ACC112 (cell line): ENCODE measurements at regions not wholly inside any gene's neighbourhood (a gene's known extent, or its start where the extent isn't known, plus 50 kb on each side); places are given as distances from the start of the nearest gene placed in this dataset.

Source experiments
- H2AFZ ChIP-seq: fragments of 200-600 bp; sonication (generic); one replicate; pipeline ENCODE4 v1.6.0; 2017; ENCODE audit warnings: antibody characterized with exemption, low read length; ENCODE audit not compliant: unreplicated experiment
- H3K27ac ChIP-seq: fragments of 200-600 bp; sonication (generic); 2 replicates; pipeline ENCODE4 v1.5.1; 2014; ENCODE audit warnings: low read depth, mild to moderate bottlenecking, antibody characterized with exemption, low read length, moderate library complexity
- H3K27me3 ChIP-seq: fragments of 200-600 bp; sonication (generic); 2 replicates; pipeline ENCODE4 v1.6.1; 2014; ENCODE audit warnings: mild to moderate bottlenecking, antibody characterized with exemption, low read length, moderate library complexity, mixed read lengths; ENCODE audit not compliant: insufficient read depth
- H3K36me3 ChIP-seq: fragments of 200-600 bp; sonication (generic); 2 replicates; pipeline ENCODE4 v1.6.1; 2016; ENCODE audit warnings: mild to moderate bottlenecking, antibody characterized with exemption, low read length, moderate library complexity, mixed read lengths; ENCODE audit not compliant: insufficient read depth
- H3K4me1 ChIP-seq: fragments of 200-600 bp; sonication (generic); one replicate; pipeline ENCODE4 v1.6.1; 2016; ENCODE audit warnings: low read length, mixed read lengths; ENCODE audit not compliant: insufficient read depth, unreplicated experiment, control insufficient read depth
- H3K4me3 ChIP-seq: fragments of 200-600 bp; sonication (generic); 2 replicates; pipeline ENCODE4 v1.5.1; 2014; ENCODE audit warnings: mild to moderate bottlenecking, low read depth, low read length
- H3K79me2 ChIP-seq: fragments of 200-600 bp; sonication (generic); one replicate; pipeline ENCODE4 v1.6.0; 2016; ENCODE audit warnings: low read length; ENCODE audit not compliant: control insufficient read depth, unreplicated experiment, insufficient read depth

DNA sequence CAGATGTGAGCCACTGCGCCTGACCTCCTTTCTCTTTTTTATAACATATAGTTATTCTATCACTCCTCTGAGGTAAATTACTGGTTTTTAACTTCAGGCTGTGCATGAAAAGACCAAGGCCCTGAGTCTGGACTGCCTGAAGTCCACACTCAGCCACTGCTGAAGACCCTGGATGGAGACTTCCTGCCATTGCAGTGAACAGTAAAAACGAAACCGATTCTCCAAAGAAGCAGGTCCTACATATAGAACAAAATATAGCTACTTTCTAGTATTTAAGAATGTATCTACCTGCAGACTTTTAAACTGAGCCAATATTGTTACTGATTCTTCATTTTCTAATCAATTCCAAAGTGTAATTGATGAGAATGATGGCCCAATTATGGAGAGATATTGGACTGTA, 232.8 kb downstream of the CHRM3 start:
- no peaks in the 10 kb centered on the region for H3K27me3 ChIP-seq
- H3K79me2 ChIP-seq: no peaks in the 10 kb centered on the region
- no peaks in the 10 kb centered on the region for H3K4me1 ChIP-seq
- no peak overlapping the region for H3K4me3 ChIP-seq
- H3K36me3 ChIP-seq: no peaks in the 10 kb centered on the region
- no peak overlapping the region for H3K27ac ChIP-seq
- H2AFZ ChIP-seq: no peak overlapping the region

DNA sequence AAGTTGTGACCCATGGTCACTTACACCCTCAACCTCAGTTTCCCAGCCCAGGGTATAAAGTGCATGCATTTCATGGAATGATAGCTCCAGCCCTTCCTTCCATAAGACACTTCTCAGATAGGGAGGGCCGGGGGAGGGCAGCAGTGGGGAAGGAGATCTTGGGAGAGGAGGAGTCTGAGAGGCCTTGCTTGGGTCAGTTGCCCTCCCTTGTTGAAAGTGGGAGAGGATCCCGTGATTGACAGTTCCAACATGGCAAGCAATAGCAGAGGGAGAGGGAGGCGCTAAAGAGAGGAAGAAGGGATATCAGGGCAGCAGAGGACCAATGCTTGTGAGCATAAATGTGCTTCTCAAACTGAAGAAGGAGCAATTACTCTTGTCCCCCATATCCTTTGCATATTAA, 244.4 kb downstream of the CHRM3 start:
- Histone ChIP-seq H3K36me3 (no peaks in the 10 kb centered on the region), H3K27me3 (no peaks in the 10 kb centered on the region), H3K27ac (no peak overlapping the region), H2AFZ (no peak overlapping the region), H3K4me3 (no peak overlapping the region), H3K4me1 (no peaks in the 10 kb centered on the region), H3K79me2 (no peaks in the 10 kb centered on the region)

DNA sequence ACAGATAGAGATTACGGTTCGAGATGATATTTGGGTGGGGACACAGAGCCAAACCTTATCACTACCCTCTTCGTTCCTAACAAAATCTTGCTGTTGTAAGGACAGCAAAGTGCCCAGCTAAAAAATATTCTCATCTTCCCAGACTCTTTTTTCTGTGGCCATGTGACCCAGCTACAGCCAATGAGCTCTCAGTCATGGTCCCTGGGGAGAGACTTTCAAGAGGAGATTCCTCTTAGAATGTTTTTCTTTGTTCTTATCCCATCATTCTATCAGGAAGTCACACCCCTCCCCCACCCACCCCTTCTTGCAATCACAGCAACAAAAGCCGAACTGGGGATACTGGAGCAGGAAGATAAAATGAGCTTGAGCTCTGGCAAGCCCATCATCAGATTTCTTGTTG, 247.1 kb downstream of the CHRM3 start:
- Histone ChIP-seq H3K27ac (no peak overlapping the region), H3K36me3 (no peaks in the 10 kb centered on the region), H3K4me3 (no peak overlapping the region), H2AFZ (no peak overlapping the region), H3K4me1 (no peaks in the 10 kb centered on the region), H3K79me2 (no peaks in the 10 kb centered on the region), H3K27me3 (no peaks in the 10 kb centered on the region)

DNA sequence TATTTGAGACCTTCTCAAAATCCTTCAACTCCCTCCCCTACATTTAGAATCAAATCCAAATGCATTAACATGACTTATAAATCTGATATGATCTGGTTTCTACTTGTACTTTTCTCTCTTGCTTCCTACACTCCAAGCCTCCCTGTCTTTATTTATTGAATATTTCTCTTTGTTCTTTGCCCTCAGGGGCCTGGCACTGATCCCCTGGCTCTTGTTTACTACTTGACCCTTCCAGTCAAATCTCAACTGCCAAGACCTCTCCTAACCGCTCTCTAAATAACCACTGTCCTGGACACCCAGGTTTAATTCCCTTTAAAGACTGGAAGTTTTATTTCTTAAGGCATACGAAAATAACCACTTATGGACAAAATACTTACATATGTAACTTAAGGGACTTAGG, 248.9 kb downstream of the CHRM3 start:
- H3K27me3 ChIP-seq: no peaks in the 10 kb centered on the region
- no peak overlapping the region for H3K27ac ChIP-seq
- no peaks in the 10 kb centered on the region for H3K79me2 ChIP-seq
- H3K4me3 ChIP-seq: no peak overlapping the region
- H3K36me3 ChIP-seq: no peaks in the 10 kb centered on the region
- H2AFZ ChIP-seq: no peak overlapping the region
- H3K4me1 ChIP-seq: no peaks in the 10 kb centered on the region

- no peak overlapping the region for H3K27ac ChIP-seq
- H3K79me2 ChIP-seq: no peaks in the 10 kb centered on the region
- no peak overlapping the region for H3K4me3 ChIP-seq
- no peaks in the 10 kb centered on the region for H3K27me3 ChIP-seq
- no peaks in the 10 kb centered on the region for H3K4me1 ChIP-seq
- no peaks in the 10 kb centered on the region for H3K36me3 ChIP-seq
- H2AFZ ChIP-seq: no peak overlapping the region
Measured at GRCh38 chr1:239636347-239636746, 250.0 kb downstream of the CHRM3 start.

- H3K4me3 ChIP-seq: no peak overlapping the region
- no peaks in the 10 kb centered on the region for H3K27me3 ChIP-seq
- no peak overlapping the region for H3K27ac ChIP-seq
Measured at GRCh38 chr1:239644604-239645003, 258.2 kb downstream of the CHRM3 start.

GRCh38 chr1:239647045-239647444, 260.7 kb downstream of the CHRM3 start:
- Histone ChIP-seq H3K79me2 (no peaks in the 10 kb centered on the region), H3K4me1 (no peaks in the 10 kb centered on the region), H3K4me3 (no peak overlapping the region), H3K27me3 (no peaks in the 10 kb centered on the region), H3K36me3 (no peaks in the 10 kb centered on the region), H2AFZ (no peak overlapping the region), H3K27ac (no peak overlapping the region)

More at GRCh38 chr1:239644604-239645003, 258.2 kb downstream of the CHRM3 start:
- Histone ChIP-seq H3K79me2 (no peaks in the 10 kb centered on the region), H2AFZ (no peak overlapping the region), H3K4me1 (no peaks in the 10 kb centered on the region), H3K36me3 (no peaks in the 10 kb centered on the region)

DNA sequence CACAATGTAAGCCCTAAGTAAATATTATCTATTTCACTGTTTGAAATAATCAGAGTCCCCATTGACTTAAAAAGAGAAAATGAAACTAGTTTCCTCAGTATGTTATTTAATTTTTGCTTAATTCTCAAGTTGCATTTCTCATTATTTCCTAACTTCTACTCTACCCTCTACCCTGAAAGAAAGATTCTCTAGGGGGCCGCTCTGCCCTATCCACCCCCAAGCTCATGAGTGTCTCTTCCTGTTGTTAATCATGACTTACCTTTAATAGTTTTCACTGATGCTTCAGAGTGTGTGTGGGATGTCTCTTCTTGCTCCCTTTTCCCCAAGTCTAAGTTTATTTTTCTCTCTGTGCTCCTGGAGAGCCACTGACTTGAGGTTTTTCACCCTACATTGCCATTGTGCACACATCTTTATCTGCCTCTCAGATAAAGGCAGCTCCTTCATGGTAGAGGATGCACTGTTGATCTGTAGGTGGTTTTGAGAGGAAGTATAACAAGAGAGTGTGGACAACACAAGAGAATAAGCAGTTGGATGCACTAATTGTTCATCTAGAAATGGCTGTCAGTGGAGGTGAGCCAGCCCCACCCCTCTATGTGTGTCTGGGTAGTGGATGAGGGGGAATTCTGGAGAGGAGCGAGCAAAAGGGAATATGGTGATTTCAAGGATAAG, 261.7 kb downstream of the CHRM3 start:
- Histone ChIP-seq H3K27me3 (no peaks in the 10 kb centered on the region), H3K4me3 (no peak overlapping the region), H3K79me2 (no peaks in the 10 kb centered on the region), H2AFZ (no peak overlapping the region), H3K36me3 (no peaks in the 10 kb centered on the region), H3K27ac (no peak overlapping the region), H3K4me1 (no peaks in the 10 kb centered on the region)

DNA sequence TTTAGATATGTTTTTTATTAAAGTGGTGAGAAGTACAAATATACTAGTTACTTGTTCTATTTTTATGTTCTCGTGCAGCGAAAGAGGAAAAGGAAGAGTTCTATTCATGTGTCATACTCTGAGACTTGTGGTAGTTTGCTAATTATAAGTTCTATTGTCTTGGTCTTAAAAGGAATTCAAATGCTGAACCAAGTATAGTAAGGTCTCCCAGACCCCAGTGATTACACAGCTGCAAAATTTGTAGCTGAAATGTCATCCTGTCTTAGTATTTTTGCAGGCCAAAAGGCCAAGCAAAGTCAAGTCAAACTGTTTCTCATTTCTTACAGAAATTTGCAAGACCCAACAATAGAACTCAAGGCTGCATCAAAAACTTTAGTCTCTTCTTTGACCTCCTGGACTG, 268.7 kb downstream of the CHRM3 start:
- Histone ChIP-seq H3K4me3 (no peak overlapping the region), H3K27ac (no peak overlapping the region), H3K79me2 (no peaks in the 10 kb centered on the region), H2AFZ (no peak overlapping the region), H3K27me3 (no peaks in the 10 kb centered on the region), H3K4me1 (no peaks in the 10 kb centered on the region), H3K36me3 (no peaks in the 10 kb centered on the region)

DNA sequence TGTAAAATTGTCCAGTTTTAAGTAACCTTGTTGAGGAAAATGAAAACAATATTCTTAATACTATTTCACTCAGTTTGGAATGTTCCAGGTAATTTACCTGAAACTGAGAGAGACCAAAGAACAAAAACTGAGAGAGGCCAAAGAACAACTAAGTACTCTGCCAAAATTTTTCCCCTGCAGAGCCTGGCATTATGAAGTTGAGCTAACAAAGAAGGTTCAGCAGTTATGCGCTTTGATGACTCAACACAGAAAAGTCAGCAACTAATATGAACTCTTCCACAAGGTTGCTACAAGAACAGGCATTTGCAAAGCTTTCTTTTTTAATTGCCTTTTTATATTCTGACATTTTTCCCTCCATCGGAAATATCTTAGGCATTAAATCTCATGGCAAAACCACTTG, 270.9 kb downstream of the CHRM3 start:
- no peak overlapping the region for H3K4me3 ChIP-seq
- no peak overlapping the region for H3K27ac ChIP-seq
- H3K36me3 ChIP-seq: no peaks in the 10 kb centered on the region
- no peaks in the 10 kb centered on the region for H3K79me2 ChIP-seq
- H3K27me3 ChIP-seq: no peaks in the 10 kb centered on the region
- H3K4me1 ChIP-seq: no peaks in the 10 kb centered on the region
- H2AFZ ChIP-seq: no peak overlapping the region

- H3K27me3 ChIP-seq: no peaks in the 10 kb centered on the region
- no peak overlapping the region for H2AFZ ChIP-seq
- H3K4me3 ChIP-seq: no peak overlapping the region
- H3K79me2 ChIP-seq: no peaks in the 10 kb centered on the region
- no peaks in the 10 kb centered on the region for H3K4me1 ChIP-seq
- no peaks in the 10 kb centered on the region for H3K36me3 ChIP-seq
- no peak overlapping the region for H3K27ac ChIP-seq
Measured at GRCh38 chr1:239662950-239663349, 276.6 kb downstream of the CHRM3 start.
